ENCODE measurements at regions not wholly inside any gene's neighbourhood (a gene's known extent, or its start where the extent isn't known, plus 50 kb on each side); places are given as distances from the start of the nearest gene placed in this dataset.

GRCh38 chr13:82412749-82413148 lies 1469.5 kb downstream of the SLITRK1 start:
- no peak for TF ChIP-seq CTCF (conservative IDR thresholded peaks at IDR 0.05; ENCODE audit: low read depth in 2 of 2)
- no peak for TF ChIP-seq REST (IDR thresholded peaks at IDR 0.05; ENCODE audit: unreplicated experiment)
- no peak for TF ChIP-seq EZH2phosphoT487 (IDR thresholded peaks at IDR 0.05; ENCODE audit: unreplicated experiment)
- no peak for TF ChIP-seq EZH2 (IDR thresholded peaks at IDR 0.05; ENCODE audit: low read depth, unreplicated experiment)
- no peak for TF ChIP-seq POLR2AphosphoS5 (IDR thresholded peaks at IDR 0.05; ENCODE audit: low read depth)
- no peak for TF ChIP-seq ZNF462 (CRISPR knock-in tag; IDR thresholded peaks at IDR 0.05)
- no peak for TF ChIP-seq ETS1 (IDR thresholded peaks at IDR 0.05)
- no peak for TF ChIP-seq CREB1 (CRISPR knock-in tag; IDR thresholded peaks at IDR 0.05; ENCODE audit: low read depth)
- no peak for TF ChIP-seq ZNF331 (CRISPR knock-in tag; IDR thresholded peaks at IDR 0.05; ENCODE audit: low read depth)
- no peak for TF ChIP-seq ZNF114 (CRISPR knock-in tag; IDR thresholded peaks at IDR 0.05)
- no peak for TF ChIP-seq NANOG (IDR thresholded peaks at IDR 0.05; ENCODE audit: borderline replicate concordance)
